GM12878 (cell line): ENCODE measurements at regions not wholly inside any gene's neighbourhood (a gene's known extent, or its start where the extent isn't known, plus 50 kb on each side); places are given as distances from the start of the nearest gene placed in this dataset.

ENCODE experiments used
- ATAC-seq: fragments of 200-7000 bp; cut with Tn5 transposase; 3 replicates; pipeline ENCODE4 v1.9.1; 2020; ENCODE audit warnings: mild to moderate bottlenecking, moderate library complexity
- BruUV-seq: library from RNA; stranded (reverse); fragments of 400-500 nt; replicated peaks from 2 replicates; lab custom pipeline; 2021; lab: Mats Ljungman, UMichigan
- CTCF ChIA-PET: fragments of 300-600 bp; sonication (Branson Sonifier 250); formaldehyde crosslinking; extraction: SDS; loops from one replicate; lab custom pipeline; 2021; ENCODE audit warnings: inconsistent platforms; lab: Yijun Ruan, JAX
- POLR2A ChIA-PET: fragments of 350-600 bp; formaldehyde crosslinking; extraction: SDS; loops from one replicate; lab custom pipeline; 2021; ENCODE audit warnings: inconsistent platforms; lab: Charles Lee
- RAD21 ChIA-PET: fragments of 300-600 bp; sonication (Branson Sonifier 250); formaldehyde crosslinking; loops from one replicate; lab custom pipeline; 2023; ENCODE audit warnings: antibody characterized with exemption; ENCODE audit not compliant: unreplicated experiment; lab: Charles Lee
- SMC1A ChIA-PET: fragments of 300-600 bp; sonication (Branson Sonifier 250); formaldehyde crosslinking; loops from one replicate; lab custom pipeline; 2023; ENCODE audit not compliant: unreplicated experiment, uncharacterized antibody; lab: Charles Lee
- DNase-seq: peaks from one replicate; pipeline ENCODE4 v3.0.0-alpha.2; 2011; ENCODE audit warnings: low read depth, low spot score
- FAIRE-seq: peaks from 3 replicates; lab custom pipeline; 2011; peaks lifted over from hg19 to GRCh38; lab: Jason Lieb, UNC
- H2AFZ ChIP-seq: 2 replicates; pipeline ENCODE4 v1.6.0; 2011; ENCODE audit warnings: low read depth, low read length, control low read depth; ENCODE audit not compliant: control insufficient read depth
- H3K27ac ChIP-seq: 2 replicates; pipeline ENCODE4 v1.5.1; 2011; ENCODE audit warnings: control low read depth; ENCODE audit not compliant: control insufficient read depth, insufficient read depth
- H3K27me3 ChIP-seq, 2 experiments: replicated peaks in 1 of 2; 2 replicates each; pipeline versions ENCODE4 v1.6.0 to v1.6.1; 2011; ENCODE audit warnings: low read length in 1 of 2; ENCODE audit not compliant: control insufficient read depth in 2 of 2, insufficient read depth in 2 of 2
- H3K36me3 ChIP-seq, 2 experiments: 2 replicates each; pipeline ENCODE4 v1.5.1; 2011; ENCODE audit warnings: low read length in 1 of 2; ENCODE audit not compliant: control insufficient read depth in 2 of 2, insufficient read depth in 2 of 2
- H3K4me1 ChIP-seq: 2 replicates; pipeline ENCODE4 v1.6.1; 2011; ENCODE audit warnings: mild to moderate bottlenecking, low read length, moderate library complexity, mixed read lengths; ENCODE audit not compliant: control insufficient read depth, insufficient read depth
- H3K4me2 ChIP-seq: 2 replicates; pipeline ENCODE4 v1.6.0; 2011; ENCODE audit warnings: control low read depth; ENCODE audit not compliant: control insufficient read depth, insufficient read depth
- H3K4me3 ChIP-seq: fragments of 200-600 bp; sonication (generic); 2 replicates; pipeline ENCODE4 v1.5.1; 2016
- H3K79me2 ChIP-seq: 2 replicates; pipeline ENCODE4 v1.6.0; 2011; ENCODE audit warnings: low read length; ENCODE audit not compliant: control insufficient read depth, insufficient read depth
- H3K9ac ChIP-seq: 2 replicates; pipeline ENCODE4 v1.8.0; 2011; ENCODE audit warnings: low read length, control low read depth, mixed read lengths; ENCODE audit not compliant: control insufficient read depth, insufficient read depth
- H3K9me3 ChIP-seq: replicated peaks from 3 replicates; pipeline ENCODE4 v1.5.1; 2011; ENCODE audit warnings: mild to moderate bottlenecking, low read length; ENCODE audit not compliant: control insufficient read depth, insufficient read depth
- H4K20me1 ChIP-seq: 2 replicates; pipeline ENCODE4 v1.6.0; 2011; ENCODE audit not compliant: control insufficient read depth, insufficient read depth
- ATF2 ChIP-seq: IDR thresholded peaks from 2 replicates; pipeline ENCODE4 v1.6.1; 2012; ENCODE audit warnings: low read length, inconsistent platforms
- BRCA1 ChIP-seq: IDR thresholded peaks from 2 replicates; pipeline ENCODE4 v1.6.1; 2011; ENCODE audit warnings: low read depth, low read length, improper control_type of control experiment
- CBX5 ChIP-seq: sonication (generic); IDR thresholded peaks from 2 replicates; pipeline ENCODE4 v1.6.1; 2016; ENCODE audit warnings: low read depth, moderate library complexity, mild to moderate bottlenecking, inconsistent platforms
- E4F1 ChIP-seq: fragments of 450-650 bp; IDR thresholded peaks from 2 replicates; pipeline ENCODE4 v1.6.1; 2018; ENCODE audit warnings: borderline replicate concordance, mild to moderate bottlenecking; ENCODE audit not compliant: partially characterized antibody
- EED ChIP-seq: sonication (generic); IDR thresholded peaks from 2 replicates; pipeline ENCODE4 v1.6.1; 2016; ENCODE audit warnings: antibody characterized with exemption, low read depth
- EZH2 ChIP-seq: IDR thresholded peaks from 2 replicates; pipeline ENCODE4 v1.6.1; 2012; ENCODE audit warnings: low read depth, mild to moderate bottlenecking, control low read depth, inconsistent platforms, low read length, borderline replicate concordance; ENCODE audit not compliant: control insufficient read depth
- IKZF2 ChIP-seq, 2 experiments: fragments of 450-650 bp; IDR thresholded peaks; 2 replicates each; pipeline ENCODE4 v1.6.1; 2017; ENCODE audit warnings: mild to moderate bottlenecking in 2 of 2, moderate library complexity in 2 of 2
- NFYB ChIP-seq: IDR thresholded peaks from 2 replicates; pipeline ENCODE4 v1.6.1; 2011; ENCODE audit warnings: low read depth, mild to moderate bottlenecking, low read length, improper control_type of control experiment, moderate library complexity; ENCODE audit not compliant: insufficient read depth
- PAX8 ChIP-seq: fragments of 450-650 bp; IDR thresholded peaks from 2 replicates; pipeline ENCODE4 v1.6.1; 2017; ENCODE audit warnings: mild to moderate bottlenecking, moderate library complexity
- PKNOX1 ChIP-seq: fragments of 450-650 bp; IDR thresholded peaks from 2 replicates; pipeline ENCODE4 v1.6.1; 2016; ENCODE audit warnings: mild to moderate bottlenecking
- RELB ChIP-seq: fragments of 450-650 bp; IDR thresholded peaks from 2 replicates; pipeline ENCODE4 v1.6.1; 2017; ENCODE audit warnings: low read depth, mild to moderate bottlenecking, moderate library complexity
- SPI1 ChIP-seq: IDR thresholded peaks from 2 replicates; pipeline ENCODE4 v1.6.1; 2011; ENCODE audit warnings: low read depth, mild to moderate bottlenecking, low read length, moderate library complexity, borderline replicate concordance; ENCODE audit not compliant: insufficient read depth
- SUPT20H ChIP-seq: IDR thresholded peaks from 2 replicates; pipeline ENCODE4 v1.6.1; 2011; ENCODE audit warnings: low read depth, mild to moderate bottlenecking, low read length, moderate library complexity, borderline replicate concordance; ENCODE audit not compliant: control insufficient read depth
- TARDBP ChIP-seq: IDR thresholded peaks from 2 replicates; pipeline ENCODE4 v1.6.1; 2016; ENCODE audit warnings: borderline replicate concordance
- ZBTB4 ChIP-seq: fragments of 450-650 bp; formaldehyde crosslinking; IDR thresholded peaks from 2 replicates; pipeline ENCODE4 v1.4.0; 2022; ENCODE audit warnings: mild to moderate bottlenecking, moderate library complexity
- WGBS: methylation state at CpG from one replicate; pipeline ENCODE4 v1.1.6; 2016; ENCODE audit warnings: low lambda C conversion rate; ENCODE audit not compliant: insufficient replicate concordance, insufficient coverage; ENCODE audit errors: missing lambda C conversion rate; 5-methylcytosine and 5-hydroxymethylcytosine counted together
- in situ Hi-C: fragments of 300-500 bp; cut with MboI; formaldehyde crosslinking; loops from 9 replicates; pipeline ENCODE4 v1.14.3; 2018; ENCODE audit warnings: mixed read lengths
- intact Hi-C: fragments of 100-400 bp; cut with micrococcal nuclease; formaldehyde crosslinking; loops from one replicate; pipeline ENCODE4 v1.14.2; 2022; ENCODE audit not compliant: unreplicated experiment

GRCh38 chr18:53946594-53946993, 277.9 kb downstream of the MBD2 start:
- CTCF ChIA-PET: interaction anchor here (1.5 kb wide), 1 partner anchor 18 kb away, joined by 3 read pairs; no protein-coding TSS in a partner anchor
- in situ Hi-C loops (no loop called here), intact Hi-C loops (no loop called here)
- no peaks in the 10 kb centered on the region for H3K79me2 ChIP-seq
- RAD21 ChIA-PET: interaction anchor here (1.3 kb wide), 1 partner anchor 148 kb away, joined by 3 read pairs; no protein-coding TSS in a partner anchor
- no peak overlapping the region for H3K4me3 ChIP-seq
- FAIRE-seq: no peak
- no peaks in the 10 kb centered on the region for H3K36me3 ChIP-seq
- H3K27ac ChIP-seq: no peak overlapping the region
- ATAC-seq: no peak
- BruUV-seq: no TSS peak
- no peaks in the 10 kb centered on the region for H3K4me1 ChIP-seq
- POLR2A ChIA-PET: no interaction called here
- no peaks in the 10 kb centered on the region for H4K20me1 ChIP-seq
- 53% methylated on average over 1 of the region's 1 CpG for WGBS
- SMC1A ChIA-PET: no interaction called here
- H2AFZ ChIP-seq: no peak overlapping the region
- H3K9me3 ChIP-seq: no peaks in the 10 kb centered on the region; the same call in 2 of the 3 replicates
- H3K27me3 ChIP-seq: no peaks in the 10 kb centered on the region
- no peak for DNase-seq
- no peak overlapping the region for H3K9ac ChIP-seq
- no peak overlapping the region for H3K4me2 ChIP-seq
- TF ChIP-seq PKNOX1 (no peak), ZBTB4 (CRISPR knock-in tag) (no peak), TARDBP (no peak), IKZF2 (IDR thresholded peaks at IDR 0.05) (no peak), SUPT20H (no peak), SPI1 (no peak), EZH2 (no peak), CBX5 (no peak), EED (no peak), BRCA1 (no peak), E4F1 (no peak), RELB (no peak), PAX8 (no peak), NFYB (no peak), ATF2 (no peak)
